ENCODE measurements at regions not wholly inside any gene's neighbourhood (a gene's known extent, or its start where the extent isn't known, plus 50 kb on each side); places are given as distances from the start of the nearest gene placed in this dataset.

- TF ChIP-seq CTCF (IDR thresholded peaks at IDR 0.05) (no peak), POLR2A (IDR thresholded peaks at IDR 0.05) (no peak)
Measured at GRCh38 chr7:42400211-42400772, 163.3 kb upstream of the GLI3 start.

Data from heart left ventricle (tissue), 13 donors.